ENCODE measurements at regions not wholly inside any gene's neighbourhood (a gene's known extent, or its start where the extent isn't known, plus 50 kb on each side); places are given as distances from the start of the nearest gene placed in this dataset.

DNA sequence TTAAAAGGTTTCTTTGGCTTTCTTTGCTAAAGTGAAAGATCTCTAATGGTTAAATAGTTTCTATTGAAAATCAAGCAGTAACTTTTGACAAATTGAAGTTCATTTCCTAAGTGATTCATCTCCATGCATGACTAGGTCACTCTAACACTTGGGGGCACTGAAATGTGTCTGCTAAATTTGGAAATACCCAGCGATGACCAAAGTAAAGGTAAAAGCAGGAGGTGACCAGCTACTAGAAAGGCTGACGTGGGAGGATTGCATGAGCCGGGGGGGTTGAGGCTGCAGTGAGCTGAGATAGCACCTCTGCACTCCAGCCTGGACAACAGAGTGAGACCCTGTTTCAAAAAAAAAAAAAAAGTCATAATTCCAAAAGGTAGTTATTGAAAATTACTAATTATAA lies 111.8 kb upstream of the GPR141 start:
- TF ChIP-seq EZH2 (IDR thresholded peaks at IDR 0.05; ENCODE audit: borderline replicate concordance, low read length): no peak
- TF ChIP-seq, protein P1, sequence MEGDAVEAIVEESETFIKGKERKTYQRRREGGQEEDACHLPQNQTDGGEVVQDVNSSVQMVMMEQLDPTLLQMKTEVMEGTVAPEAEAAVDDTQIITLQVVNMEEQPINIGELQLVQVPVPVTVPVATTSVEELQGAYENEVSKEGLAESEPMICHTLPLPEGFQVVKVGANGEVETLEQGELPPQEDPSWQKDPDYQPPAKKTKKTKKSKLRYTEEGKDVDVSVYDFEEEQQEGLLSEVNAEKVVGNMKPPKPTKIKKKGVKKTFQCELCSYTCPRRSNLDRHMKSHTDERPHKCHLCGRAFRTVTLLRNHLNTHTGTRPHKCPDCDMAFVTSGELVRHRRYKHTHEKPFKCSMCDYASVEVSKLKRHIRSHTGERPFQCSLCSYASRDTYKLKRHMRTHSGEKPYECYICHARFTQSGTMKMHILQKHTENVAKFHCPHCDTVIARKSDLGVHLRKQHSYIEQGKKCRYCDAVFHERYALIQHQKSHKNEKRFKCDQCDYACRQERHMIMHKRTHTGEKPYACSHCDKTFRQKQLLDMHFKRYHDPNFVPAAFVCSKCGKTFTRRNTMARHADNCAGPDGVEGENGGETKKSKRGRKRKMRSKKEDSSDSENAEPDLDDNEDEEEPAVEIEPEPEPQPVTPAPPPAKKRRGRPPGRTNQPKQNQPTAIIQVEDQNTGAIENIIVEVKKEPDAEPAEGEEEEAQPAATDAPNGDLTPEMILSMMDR (IDR thresholded peaks at IDR 0.05; ENCODE audit: low read length): no peak
